ENCODE measurements at regions not wholly inside any gene's neighbourhood (a gene's known extent, or its start where the extent isn't known, plus 50 kb on each side); places are given as distances from the start of the nearest gene placed in this dataset.

DNA sequence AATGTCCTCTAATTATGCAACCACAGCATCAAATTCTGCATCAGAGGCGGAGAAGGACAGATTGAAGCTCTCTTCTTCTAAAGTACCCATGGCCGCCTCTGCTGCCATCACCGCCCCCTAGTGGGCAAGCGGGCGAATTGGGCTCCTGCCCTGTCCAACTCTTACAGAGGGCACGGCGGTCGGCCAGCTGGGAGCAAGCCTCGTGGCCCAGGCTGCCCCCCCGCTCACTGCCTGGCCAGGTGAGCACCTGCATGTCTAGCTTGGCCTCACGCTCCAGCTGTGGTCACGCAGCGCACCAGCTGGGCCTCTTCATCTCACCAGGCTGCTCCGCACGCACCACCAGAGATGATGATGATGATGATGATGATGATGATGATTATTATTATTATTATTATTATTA is 146.1 kb upstream of the TOM1L1 start:
- DNase-seq: peak; percentile 12
- TF ChIP-seq, protein P1, sequence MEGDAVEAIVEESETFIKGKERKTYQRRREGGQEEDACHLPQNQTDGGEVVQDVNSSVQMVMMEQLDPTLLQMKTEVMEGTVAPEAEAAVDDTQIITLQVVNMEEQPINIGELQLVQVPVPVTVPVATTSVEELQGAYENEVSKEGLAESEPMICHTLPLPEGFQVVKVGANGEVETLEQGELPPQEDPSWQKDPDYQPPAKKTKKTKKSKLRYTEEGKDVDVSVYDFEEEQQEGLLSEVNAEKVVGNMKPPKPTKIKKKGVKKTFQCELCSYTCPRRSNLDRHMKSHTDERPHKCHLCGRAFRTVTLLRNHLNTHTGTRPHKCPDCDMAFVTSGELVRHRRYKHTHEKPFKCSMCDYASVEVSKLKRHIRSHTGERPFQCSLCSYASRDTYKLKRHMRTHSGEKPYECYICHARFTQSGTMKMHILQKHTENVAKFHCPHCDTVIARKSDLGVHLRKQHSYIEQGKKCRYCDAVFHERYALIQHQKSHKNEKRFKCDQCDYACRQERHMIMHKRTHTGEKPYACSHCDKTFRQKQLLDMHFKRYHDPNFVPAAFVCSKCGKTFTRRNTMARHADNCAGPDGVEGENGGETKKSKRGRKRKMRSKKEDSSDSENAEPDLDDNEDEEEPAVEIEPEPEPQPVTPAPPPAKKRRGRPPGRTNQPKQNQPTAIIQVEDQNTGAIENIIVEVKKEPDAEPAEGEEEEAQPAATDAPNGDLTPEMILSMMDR (IDR thresholded peaks at IDR 0.05; ENCODE audit: low read depth, low read length): peak; percentile 41
- no peaks in the 10 kb centered on the region for H3K9me3 ChIP-seq
- no peaks in the 10 kb centered on the region for H3K27me3 ChIP-seq
- no peaks in the 10 kb centered on the region for H3K36me3 ChIP-seq
- H3K4me3 ChIP-seq (ENCODE audit: low read depth, low read length): no peak overlapping the region
- H3K4me1 ChIP-seq: no peaks in the 10 kb centered on the region

DNA sequence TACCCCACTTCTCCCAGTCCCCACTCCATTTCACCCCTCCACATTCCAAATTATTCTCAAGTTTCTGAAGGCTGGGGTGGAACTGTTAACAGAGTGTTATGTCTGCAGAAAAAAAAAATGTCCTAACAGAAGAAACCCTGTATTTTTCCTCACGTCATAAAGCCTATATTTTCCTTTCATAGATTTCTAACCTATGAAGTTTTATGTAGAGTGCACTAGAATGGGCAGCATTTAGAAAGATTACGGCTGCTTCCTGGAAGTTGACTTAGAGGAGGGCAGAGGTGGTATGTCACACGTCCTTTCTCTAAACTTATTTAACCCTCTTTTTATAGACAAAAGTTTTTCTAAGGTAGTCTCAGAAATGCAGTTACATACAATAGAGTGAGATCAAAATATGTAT is 139.8 kb upstream of the TOM1L1 start:
- no peaks in the 10 kb centered on the region for H3K27me3 ChIP-seq
- H3K9me3 ChIP-seq: no peaks in the 10 kb centered on the region
- no peak for DNase-seq
- H3K4me1 ChIP-seq: no peaks in the 10 kb centered on the region
- no peaks in the 10 kb centered on the region for H3K36me3 ChIP-seq
- no peak overlapping the region for H3K4me3 ChIP-seq (ENCODE audit: low read depth, low read length)
- TF ChIP-seq, protein P1 (IDR thresholded peaks at IDR 0.05; ENCODE audit: low read depth, low read length): no peak

DNA sequence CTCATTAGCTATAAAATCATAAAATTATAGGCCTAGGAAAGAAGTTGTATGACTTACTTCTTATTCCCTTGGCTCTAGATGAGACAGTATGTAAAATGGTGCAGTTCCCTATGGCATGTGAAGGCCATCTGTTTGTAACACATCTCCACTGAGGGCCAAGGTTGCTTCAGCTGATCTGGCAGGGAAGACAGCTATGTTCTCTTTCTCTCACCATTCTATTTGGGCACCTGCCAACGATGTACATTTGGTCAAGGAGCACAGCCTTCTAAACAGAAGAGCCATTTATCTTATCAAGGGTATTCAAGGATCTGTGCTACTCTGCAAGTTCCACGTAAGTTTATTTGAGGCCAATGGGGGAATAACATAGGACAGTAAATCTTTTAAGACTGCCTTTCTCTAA is 129.8 kb upstream of the TOM1L1 start:
- H3K27me3 ChIP-seq: peaks cover 10% of the 10 kb centered on the region; the same call in 1 of the 2 replicates
- H3K4me1 ChIP-seq: no peaks in the 10 kb centered on the region
- H3K4me3 ChIP-seq (ENCODE audit: low read depth, low read length): no peak overlapping the region
- no peak for DNase-seq
- no peaks in the 10 kb centered on the region for H3K9me3 ChIP-seq
- TF ChIP-seq, protein P1 (IDR thresholded peaks at IDR 0.05; ENCODE audit: low read depth, low read length): no peak
- H3K36me3 ChIP-seq: no peaks in the 10 kb centered on the region

DNA sequence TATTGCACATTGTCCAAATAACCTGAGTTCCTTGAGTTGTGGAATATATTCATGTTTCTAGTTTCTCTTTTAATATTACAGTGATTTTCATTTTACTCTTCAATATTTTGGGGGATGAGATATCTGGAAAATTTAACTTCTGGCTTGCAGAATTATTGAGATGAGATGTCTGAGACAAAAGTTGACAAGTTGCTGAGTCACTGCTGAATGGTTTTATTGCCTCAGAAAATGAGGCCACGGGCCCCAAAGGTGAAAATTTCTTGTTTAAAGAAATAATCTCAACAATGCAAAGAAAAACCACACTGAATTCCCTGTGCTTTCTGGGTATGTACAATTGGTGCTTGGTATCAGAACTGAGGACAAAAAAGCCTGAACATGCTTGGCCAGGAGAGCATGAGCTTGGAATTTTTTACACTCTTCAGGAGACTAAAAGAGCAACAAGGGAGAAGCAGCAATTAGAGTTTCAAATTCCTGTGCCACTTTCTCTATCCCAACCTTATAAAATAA is 129.2 kb upstream of the TOM1L1 start:
- Histone ChIP-seq H3K4me1 (no peaks in the 10 kb centered on the region), H3K36me3 (no peaks in the 10 kb centered on the region), H3K9me3 (no peaks in the 10 kb centered on the region), H3K27me3 (peaks cover 10% of the 10 kb centered on the region; the same call in 1 of the 2 replicates), H3K4me3 (ENCODE audit: low read depth, low read length) (no peak overlapping the region)
- DNase-seq: no peak
- TF ChIP-seq, protein P1 (IDR thresholded peaks at IDR 0.05; ENCODE audit: low read depth, low read length): no peak

DNA sequence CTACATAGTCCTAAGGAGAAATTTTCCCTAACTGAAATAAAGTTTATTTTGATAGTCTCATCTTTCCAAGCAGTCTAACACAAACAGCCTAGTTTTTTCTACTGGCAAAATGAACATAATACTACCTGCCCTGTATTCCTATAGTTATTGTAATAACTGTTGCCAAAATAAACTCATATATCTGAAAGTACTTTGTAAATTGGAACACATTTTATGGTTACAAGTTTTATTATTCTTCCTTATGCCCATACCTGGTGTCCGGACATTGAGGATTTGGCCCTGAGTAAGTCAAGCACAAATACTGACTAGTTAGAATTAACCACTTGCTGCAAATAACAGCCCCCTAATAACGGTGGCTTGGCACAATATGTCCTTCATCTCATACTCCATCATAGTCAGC is 120.4 kb upstream of the TOM1L1 start:
- Histone ChIP-seq H3K4me3 (ENCODE audit: low read depth, low read length) (no peak overlapping the region), H3K27me3 (no peaks in the 10 kb centered on the region), H3K9me3 (no peaks in the 10 kb centered on the region), H3K4me1 (no peaks in the 10 kb centered on the region), H3K36me3 (no peaks in the 10 kb centered on the region)
- TF ChIP-seq, protein P1 (IDR thresholded peaks at IDR 0.05; ENCODE audit: low read depth, low read length): no peak
- DNase-seq: no peak

DNA sequence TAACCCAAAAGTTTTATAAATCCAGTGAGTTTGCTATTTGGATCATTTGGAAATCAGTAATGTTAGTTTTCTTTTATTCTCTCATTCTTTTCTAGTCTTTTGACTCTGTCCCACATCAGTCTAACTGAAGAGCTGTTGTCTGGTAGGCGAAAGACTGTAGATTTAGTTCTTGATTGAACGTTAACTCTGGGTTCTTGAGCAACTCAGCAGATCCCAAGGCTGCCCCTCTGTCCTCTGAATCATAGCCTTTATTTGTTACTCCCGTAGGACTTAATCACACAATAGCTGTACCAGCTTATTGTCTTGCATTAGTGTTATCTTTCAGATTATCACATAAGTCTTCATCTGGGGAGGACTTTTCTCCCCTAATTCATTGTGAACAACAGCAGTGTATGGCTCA is 119.3 kb upstream of the TOM1L1 start:
- Histone ChIP-seq H3K27me3 (no peaks in the 10 kb centered on the region), H3K4me3 (ENCODE audit: low read depth, low read length) (no peak overlapping the region), H3K4me1 (peaks cover 6% of the 10 kb centered on the region; the same call in 1 of the 2 replicates), H3K36me3 (no peaks in the 10 kb centered on the region), H3K9me3 (no peaks in the 10 kb centered on the region)
- no peak for DNase-seq
- TF ChIP-seq, protein P1 (IDR thresholded peaks at IDR 0.05; ENCODE audit: low read depth, low read length): no peak
